ENCODE measurements at regions not wholly inside any gene's neighbourhood (a gene's known extent, or its start where the extent isn't known, plus 50 kb on each side); places are given as distances from the start of the nearest gene placed in this dataset.

DNA sequence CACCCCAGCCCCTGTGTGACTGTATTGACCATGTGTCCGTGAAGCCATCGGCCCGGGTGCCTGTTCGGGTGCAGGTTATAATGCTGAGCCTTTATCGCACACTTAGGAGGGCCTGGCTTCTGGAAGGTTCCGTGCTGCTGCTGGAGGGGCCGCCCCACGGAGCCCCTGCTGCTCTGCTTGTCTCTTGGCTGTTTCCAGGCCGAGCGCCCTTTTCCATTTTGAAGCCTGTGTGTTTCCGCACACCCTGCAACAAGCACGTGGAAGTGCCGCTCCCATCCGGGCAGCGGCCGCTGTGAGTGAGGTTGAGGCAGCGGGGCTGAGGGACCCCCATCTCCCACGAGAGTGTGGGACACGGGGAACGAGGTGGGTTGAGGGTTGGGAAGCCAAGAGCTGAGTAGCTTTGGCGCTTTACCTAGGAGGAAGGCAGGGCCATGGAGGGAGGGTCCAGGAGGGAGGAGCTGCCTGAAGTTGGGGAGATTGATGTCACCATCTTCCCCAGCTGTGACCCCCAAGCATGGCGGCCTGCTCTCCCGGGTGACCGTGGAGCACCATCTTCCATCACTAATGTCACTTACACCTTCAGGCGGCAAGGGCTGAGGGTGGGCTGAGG lies 200.1 kb upstream of the GSE1 start:
- Histone ChIP-seq H3K36me3 (ENCODE audit: control insufficient read depth, insufficient read depth, low read length, severe bottlenecking) (peaks cover 5% of the 10 kb centered on the region), H3K4me1 (ENCODE audit: control insufficient read depth, insufficient read depth, low read length) (no peaks in the 10 kb centered on the region), H3K4me3 (ENCODE audit: low read length) (no peak overlapping the region), H3K9me3 (ENCODE audit: control insufficient read depth, low read length) (no peaks in the 10 kb centered on the region), H3K27me3 (replicated peaks; ENCODE audit: control insufficient read depth, insufficient read depth, low read length) (no peaks in the 10 kb centered on the region), H3K9ac (ENCODE audit: low read length) (no peak overlapping the region)
- no peak for DNase-seq (ENCODE audit: low read depth)

DNA sequence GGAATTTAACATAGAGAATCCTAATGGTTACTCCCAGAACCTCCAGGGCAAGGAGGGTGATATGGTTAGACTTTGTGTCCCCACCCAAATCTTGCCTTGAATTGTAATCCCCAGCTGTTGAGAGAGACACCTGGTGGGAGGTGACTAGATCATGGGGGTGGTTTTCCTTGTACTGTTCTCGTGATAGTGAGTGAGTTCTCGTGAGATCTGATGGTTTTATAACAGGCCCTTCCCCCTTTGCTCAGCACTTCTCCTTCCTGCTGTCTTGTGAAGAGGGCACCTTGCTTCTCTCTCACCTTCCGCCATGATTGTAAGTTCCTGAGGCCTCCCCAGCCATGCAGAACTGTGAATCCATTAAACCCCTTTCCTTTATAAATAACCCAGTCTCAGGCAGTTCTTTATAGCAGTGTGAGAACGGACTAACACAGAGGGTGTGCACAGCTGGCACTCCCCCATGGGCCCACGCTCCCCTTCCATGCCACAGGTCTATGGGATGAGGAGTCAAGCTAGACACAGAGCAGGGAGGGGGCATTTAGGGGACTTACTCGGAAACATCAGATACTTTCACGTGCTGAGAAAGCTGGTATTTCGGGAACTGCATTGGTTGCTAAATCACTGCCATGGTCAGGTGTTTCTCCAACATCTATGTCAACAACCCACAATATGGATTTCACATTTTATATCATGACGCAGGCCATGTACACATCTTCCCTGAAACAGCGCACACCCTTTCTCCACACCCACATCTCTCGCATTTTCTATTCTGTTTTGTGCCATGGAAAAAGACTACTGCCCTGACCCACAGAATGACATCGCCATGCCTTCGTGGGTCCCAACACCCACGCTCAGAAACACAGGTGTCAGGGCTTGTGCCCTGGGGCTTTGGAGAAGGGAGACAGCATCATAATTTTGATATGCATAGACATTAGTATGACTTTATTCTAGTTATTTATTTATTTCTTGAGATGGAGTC lies 199.1 kb upstream of the GSE1 start:
- Histone ChIP-seq H3K4me1 (ENCODE audit: control insufficient read depth, insufficient read depth, low read length) (no peaks in the 10 kb centered on the region), H3K27me3 (replicated peaks; ENCODE audit: control insufficient read depth, insufficient read depth, low read length) (no peaks in the 10 kb centered on the region), H3K9ac (ENCODE audit: low read length) (no peak overlapping the region), H3K36me3 (ENCODE audit: control insufficient read depth, insufficient read depth, low read length, severe bottlenecking) (peaks cover 5% of the 10 kb centered on the region), H3K4me3 (ENCODE audit: low read length) (no peak overlapping the region), H3K9me3 (ENCODE audit: control insufficient read depth, low read length) (no peaks in the 10 kb centered on the region)
- no peak for DNase-seq (ENCODE audit: low read depth)

DNA sequence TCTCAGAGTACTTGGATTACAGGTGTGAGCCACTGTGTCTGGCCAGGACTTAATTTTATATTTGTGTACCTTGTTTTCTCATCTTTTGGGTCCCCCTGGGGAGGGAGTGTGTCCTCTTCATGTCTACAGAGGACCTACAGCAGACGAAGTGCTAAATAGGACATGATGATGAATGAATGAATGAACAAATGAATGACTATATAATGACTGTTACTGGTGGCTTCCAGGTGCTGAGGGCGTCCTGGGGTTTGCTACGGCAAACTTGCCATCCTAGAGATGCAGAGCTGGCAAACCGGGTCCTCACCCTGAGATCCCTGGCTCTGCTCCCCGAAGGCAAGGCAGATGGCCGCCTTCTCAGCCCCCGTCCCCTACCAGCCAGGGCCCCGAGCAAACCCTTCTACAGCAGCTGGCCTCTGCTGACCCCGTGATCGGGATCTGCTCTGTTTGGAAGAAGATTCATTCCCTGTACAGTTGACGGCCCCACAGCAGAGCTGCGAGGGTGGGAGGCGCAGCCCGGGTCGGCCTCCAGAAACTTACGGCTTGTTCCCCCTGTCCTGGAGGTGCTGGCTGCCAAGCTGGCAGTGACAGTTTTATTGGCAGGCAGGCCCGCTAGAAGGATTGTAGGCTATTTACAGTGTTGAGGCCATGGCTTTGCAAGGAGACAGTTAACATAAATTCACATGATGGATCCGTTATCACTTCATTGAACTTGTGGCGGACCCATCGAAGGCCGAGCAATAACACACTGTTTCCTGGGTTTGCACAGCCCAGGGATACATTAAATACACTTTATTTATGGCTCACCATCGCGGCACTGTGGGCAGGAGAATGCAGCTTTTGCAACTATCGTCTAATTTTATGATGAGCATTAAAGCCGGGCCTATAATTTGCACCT lies 197.7 kb upstream of the GSE1 start:
- no peak overlapping the region for H3K9ac ChIP-seq (ENCODE audit: low read length)
- no peaks in the 10 kb centered on the region for H3K27me3 ChIP-seq (replicated peaks; ENCODE audit: control insufficient read depth, insufficient read depth, low read length)
- no peaks in the 10 kb centered on the region for H3K9me3 ChIP-seq (ENCODE audit: control insufficient read depth, low read length)
- no peak for DNase-seq (ENCODE audit: low read depth)
- H3K4me1 ChIP-seq (ENCODE audit: control insufficient read depth, insufficient read depth, low read length) = no peaks in the 10 kb centered on the region
- peaks cover 5% of the 10 kb centered on the region for H3K36me3 ChIP-seq (ENCODE audit: control insufficient read depth, insufficient read depth, low read length, severe bottlenecking)
- H3K4me3 ChIP-seq (ENCODE audit: low read length) = no peak overlapping the region

DNA sequence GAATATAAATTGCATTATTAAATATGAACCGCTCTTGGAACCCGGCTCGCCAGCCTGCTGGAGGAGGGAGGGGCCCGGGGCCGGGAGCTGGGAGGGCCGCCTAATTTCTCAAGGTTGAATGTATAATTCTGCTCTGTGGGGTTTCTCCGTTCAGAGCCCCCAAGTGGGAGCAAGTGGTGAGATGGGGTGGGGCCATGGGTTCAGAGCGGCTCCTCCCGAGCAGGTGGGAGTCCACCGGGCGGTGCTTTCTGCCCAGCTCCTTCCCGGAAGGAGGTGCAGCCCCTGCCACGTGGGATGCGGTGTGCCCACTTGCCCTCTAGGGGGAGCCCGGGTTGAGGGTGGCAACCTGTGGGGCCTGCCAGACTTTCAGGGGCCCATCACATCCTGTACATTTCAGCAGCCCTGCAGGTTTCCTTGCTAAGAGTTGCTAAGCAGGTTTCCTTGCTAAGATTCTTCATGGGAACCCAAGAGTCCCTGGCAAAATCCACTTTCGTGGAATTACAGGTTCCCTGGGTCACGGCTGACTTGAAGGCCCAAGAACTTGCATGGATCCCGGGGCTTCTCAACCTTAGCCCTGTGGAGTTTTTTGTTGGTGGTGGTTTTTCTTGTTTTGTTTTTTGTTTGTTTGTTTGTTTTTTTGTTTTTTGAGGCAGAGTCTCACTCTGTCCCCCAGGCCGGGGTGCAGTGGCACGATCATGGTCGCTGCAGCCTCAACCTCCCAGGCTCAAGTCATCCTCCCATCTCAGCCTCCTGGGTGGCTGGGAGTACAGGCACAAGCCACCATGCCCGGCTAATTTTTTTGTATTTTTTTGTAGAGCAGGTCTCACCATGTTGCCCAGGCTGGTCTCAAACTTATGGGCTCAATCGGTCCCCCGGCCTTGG lies 196.7 kb upstream of the GSE1 start:
- H3K27me3 ChIP-seq (replicated peaks; ENCODE audit: control insufficient read depth, insufficient read depth, low read length) = no peaks in the 10 kb centered on the region
- no peaks in the 10 kb centered on the region for H3K9me3 ChIP-seq (ENCODE audit: control insufficient read depth, low read length)
- DNase-seq (ENCODE audit: low read depth) = peak; percentile 31
- no peak overlapping the region for H3K9ac ChIP-seq (ENCODE audit: low read length)
- no peak overlapping the region for H3K4me3 ChIP-seq (ENCODE audit: low read length)
- no peaks in the 10 kb centered on the region for H3K4me1 ChIP-seq (ENCODE audit: control insufficient read depth, insufficient read depth, low read length)
- peaks cover 5% of the 10 kb centered on the region for H3K36me3 ChIP-seq (ENCODE audit: control insufficient read depth, insufficient read depth, low read length, severe bottlenecking)

DNA sequence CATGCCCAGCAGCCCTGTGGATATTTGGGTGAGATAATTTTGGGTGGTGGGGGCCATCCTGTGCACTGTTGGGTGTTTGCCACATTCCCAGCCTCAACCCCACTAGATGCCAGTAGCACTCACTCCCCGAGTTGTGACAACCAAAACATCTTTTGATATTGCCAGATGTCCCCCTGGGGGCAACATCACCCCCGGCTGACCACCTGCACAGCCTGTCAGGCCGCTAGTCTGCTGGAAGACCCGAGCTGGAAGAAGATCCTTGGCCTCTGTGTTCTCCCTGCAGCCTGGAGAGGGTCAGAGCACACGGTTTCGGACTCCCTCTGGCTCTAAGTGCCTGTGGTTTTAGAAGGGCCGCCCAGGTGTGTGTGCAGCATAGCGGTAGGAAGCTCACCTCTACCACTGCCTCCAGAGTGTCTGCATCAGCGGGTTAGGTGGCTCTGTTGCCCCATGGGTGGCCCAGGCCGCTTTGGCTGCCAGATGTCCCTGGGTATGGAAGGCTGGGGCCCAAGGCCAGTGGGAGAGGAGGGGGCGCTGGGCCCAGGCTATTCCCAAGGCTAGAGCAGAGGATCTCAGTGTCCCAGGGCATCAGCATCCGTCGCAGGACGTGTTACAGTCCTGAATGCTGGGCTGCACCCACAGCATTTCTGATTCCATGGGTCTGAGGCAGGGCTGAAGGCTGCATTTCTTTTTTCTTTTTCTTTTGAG lies 195.8 kb upstream of the GSE1 start:
- Histone ChIP-seq H3K36me3 (ENCODE audit: control insufficient read depth, insufficient read depth, low read length, severe bottlenecking) (peaks cover 5% of the 10 kb centered on the region), H3K4me1 (ENCODE audit: control insufficient read depth, insufficient read depth, low read length) (no peaks in the 10 kb centered on the region), H3K4me3 (ENCODE audit: low read length) (no peak overlapping the region), H3K9ac (ENCODE audit: low read length) (no peak overlapping the region), H3K9me3 (ENCODE audit: control insufficient read depth, low read length) (no peaks in the 10 kb centered on the region), H3K27me3 (replicated peaks; ENCODE audit: control insufficient read depth, insufficient read depth, low read length) (no peaks in the 10 kb centered on the region)
- DNase-seq (ENCODE audit: low read depth) = no peak

DNA sequence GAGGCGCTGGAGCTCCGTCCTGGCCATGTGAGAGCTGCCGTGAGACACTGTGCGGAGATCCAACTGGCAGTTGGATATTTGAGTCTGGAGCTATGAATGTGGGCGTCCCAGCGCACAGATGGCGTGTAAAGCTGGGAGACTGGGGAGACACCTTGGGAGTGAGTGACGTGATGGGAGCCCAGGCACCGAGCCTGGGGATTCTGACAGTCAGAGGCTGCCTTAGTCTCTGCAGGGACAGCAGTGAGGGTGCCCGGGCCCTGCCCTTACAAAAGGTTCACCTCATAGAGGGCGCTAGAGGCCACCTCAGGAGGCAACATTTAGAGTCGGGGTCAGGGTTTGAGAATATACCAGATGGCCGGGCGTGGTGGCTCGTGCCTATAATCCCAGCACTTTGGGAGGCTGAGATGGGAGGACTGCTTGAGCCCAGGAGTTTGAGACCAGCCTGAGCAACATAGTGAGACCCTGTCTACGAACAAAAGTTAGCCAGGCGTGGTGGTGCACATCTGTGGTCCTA lies 194.1 kb upstream of the GSE1 start:
- H3K36me3 ChIP-seq (ENCODE audit: control insufficient read depth, insufficient read depth, low read length, severe bottlenecking) = peaks cover under 1% of the 10 kb centered on the region
- H3K9ac ChIP-seq (ENCODE audit: low read length) = no peak overlapping the region
- H3K27me3 ChIP-seq (replicated peaks; ENCODE audit: control insufficient read depth, insufficient read depth, low read length) = no peaks in the 10 kb centered on the region
- H3K4me3 ChIP-seq (ENCODE audit: low read length) = no peak overlapping the region
- DNase-seq (ENCODE audit: low read depth) = no peak
- no peaks in the 10 kb centered on the region for H3K9me3 ChIP-seq (ENCODE audit: control insufficient read depth, low read length)
- no peaks in the 10 kb centered on the region for H3K4me1 ChIP-seq (ENCODE audit: control insufficient read depth, insufficient read depth, low read length)

DNA sequence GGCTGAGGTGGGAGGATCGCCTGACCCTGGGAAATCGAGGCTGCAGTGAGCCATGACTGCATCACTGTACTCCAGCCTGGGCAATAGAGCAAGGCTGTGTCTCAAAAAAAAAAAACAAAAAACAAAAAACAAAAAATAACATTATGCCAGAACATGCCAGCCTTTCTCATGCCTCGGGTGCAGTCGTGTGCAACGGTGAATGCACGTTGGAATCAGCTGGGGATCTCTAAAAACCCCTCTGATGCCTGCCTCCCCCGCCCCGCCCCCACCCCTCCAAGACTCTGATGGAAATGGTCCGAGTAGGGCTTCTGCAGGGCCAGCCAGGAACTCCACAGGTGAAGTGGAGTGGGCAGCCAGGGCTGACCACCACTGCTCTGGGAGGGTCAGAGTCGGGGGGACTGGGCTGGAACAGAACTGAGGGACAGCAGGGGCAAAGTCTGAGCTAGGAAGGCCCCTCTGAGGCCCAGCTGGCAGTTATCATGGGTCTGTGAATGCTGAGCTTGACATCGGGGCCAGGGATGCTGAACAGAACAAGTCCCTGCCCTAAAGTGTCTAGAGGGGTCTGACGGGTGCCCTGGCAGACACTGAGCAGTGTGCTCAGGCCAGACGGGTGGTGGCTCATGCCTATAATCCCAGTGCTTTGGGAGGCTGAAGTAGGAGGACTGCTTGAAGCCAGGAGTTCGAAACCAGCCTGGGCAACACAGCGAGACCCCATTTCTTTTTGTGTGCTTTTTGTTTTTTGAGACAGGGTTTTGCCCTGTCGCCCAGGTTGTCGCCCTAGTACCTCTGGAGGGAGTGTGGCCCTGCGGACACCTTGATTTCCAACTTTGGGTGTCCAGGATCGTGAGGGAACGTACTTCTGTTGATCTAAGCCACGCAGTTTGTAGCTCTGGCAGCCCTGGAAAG lies 193.4 kb upstream of the GSE1 start:
- Histone ChIP-seq H3K9ac (ENCODE audit: low read length) (peak overlapping the region; percentile 25), H3K9me3 (ENCODE audit: control insufficient read depth, low read length) (no peaks in the 10 kb centered on the region), H3K4me3 (ENCODE audit: low read length) (no peak overlapping the region), H3K4me1 (ENCODE audit: control insufficient read depth, insufficient read depth, low read length) (no peaks in the 10 kb centered on the region), H3K36me3 (ENCODE audit: control insufficient read depth, insufficient read depth, low read length, severe bottlenecking) (no peaks in the 10 kb centered on the region), H3K27me3 (replicated peaks; ENCODE audit: control insufficient read depth, insufficient read depth, low read length) (no peaks in the 10 kb centered on the region)
- DNase-seq (ENCODE audit: low read depth) = no peak

DNA sequence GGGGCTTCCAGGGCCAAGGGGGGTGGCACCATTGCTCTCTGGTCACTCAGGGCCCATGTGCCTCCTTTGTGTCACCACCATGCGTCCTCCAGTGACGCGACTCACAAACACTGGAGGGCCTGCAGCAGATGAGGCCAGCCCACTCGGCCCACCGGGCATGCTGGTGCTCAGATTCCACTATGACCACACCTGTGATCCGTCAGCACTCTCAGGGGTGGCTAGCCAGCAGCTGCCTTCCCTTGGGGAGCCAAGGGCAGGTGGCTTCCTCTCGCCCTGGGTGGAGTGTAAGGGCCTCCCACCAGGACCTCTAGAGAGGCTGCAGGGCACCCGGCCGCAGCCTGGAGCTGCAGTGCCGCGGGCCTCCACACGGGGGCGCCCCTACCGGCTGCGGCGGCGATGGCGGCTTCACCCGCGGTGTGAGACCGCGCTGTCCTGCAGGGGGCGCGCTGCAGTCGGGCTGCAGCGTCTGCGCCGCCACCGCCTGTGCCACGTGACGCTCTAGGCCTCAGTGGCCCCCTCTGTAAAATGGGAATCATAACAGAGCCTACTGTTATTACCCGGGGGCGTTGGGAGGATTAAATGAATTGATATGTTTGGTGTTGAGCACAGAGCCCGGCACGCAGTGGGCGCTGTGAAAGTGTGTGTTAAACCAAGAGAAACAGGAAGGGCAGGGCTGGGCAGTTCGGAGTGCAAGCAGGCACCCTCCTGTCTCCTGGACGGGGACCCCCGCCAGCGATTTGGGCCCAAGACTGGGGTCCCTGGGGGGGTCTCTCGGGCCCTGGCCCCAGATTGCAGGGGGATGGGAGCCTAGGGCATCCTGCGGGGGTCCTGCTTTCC lies 192.4 kb upstream of the GSE1 start:
- DNase-seq (ENCODE audit: low read depth) = peak; percentile 61
- Histone ChIP-seq H3K4me1 (ENCODE audit: control insufficient read depth, insufficient read depth, low read length) (no peaks in the 10 kb centered on the region), H3K9ac (ENCODE audit: low read length) (no peak overlapping the region), H3K27me3 (replicated peaks; ENCODE audit: control insufficient read depth, insufficient read depth, low read length) (no peaks in the 10 kb centered on the region), H3K4me3 (ENCODE audit: low read length) (no peak overlapping the region), H3K36me3 (ENCODE audit: control insufficient read depth, insufficient read depth, low read length, severe bottlenecking) (no peaks in the 10 kb centered on the region), H3K9me3 (ENCODE audit: control insufficient read depth, low read length) (no peaks in the 10 kb centered on the region)

All from adipocyte (in vitro differentiated cells).